Ectodermal cell (in vitro differentiated cells): ENCODE measurements at regions not wholly inside any gene's neighbourhood (a gene's known extent, or its start where the extent isn't known, plus 50 kb on each side); places are given as distances from the start of the nearest gene placed in this dataset.

Experiments used
- H3K27ac ChIP-seq: 2 replicates; pipeline ENCODE4 v1.7.0; 2013; ENCODE audit warnings: mild to moderate bottlenecking, low read depth, low read length; ENCODE audit not compliant: insufficient read depth, poor library complexity, severe bottlenecking
- H3K27me3 ChIP-seq: 2 replicates; pipeline ENCODE4 v1.7.0; 2013; ENCODE audit warnings: mild to moderate bottlenecking, low read length; ENCODE audit not compliant: insufficient read depth, control insufficient read depth, poor library complexity, severe bottlenecking
- H3K36me3 ChIP-seq: one replicate; pipeline ENCODE4 v1.7.0; 2013; ENCODE audit warnings: low read length; ENCODE audit not compliant: control insufficient read depth, insufficient read depth
- H3K4me1 ChIP-seq: one replicate; pipeline ENCODE4 v1.7.0; 2013; ENCODE audit warnings: low read length; ENCODE audit not compliant: control insufficient read depth, insufficient read depth
- H3K4me3 ChIP-seq: 2 replicates; pipeline ENCODE4 v1.7.0; 2013; ENCODE audit warnings: low read depth, low read length, control low read depth; ENCODE audit not compliant: insufficient read depth
- H3K9me3 ChIP-seq: 2 replicates; pipeline ENCODE4 v1.7.0; 2013; ENCODE audit warnings: mild to moderate bottlenecking, low read length, moderate library complexity; ENCODE audit not compliant: control insufficient read depth
- WGBS, 2 experiments: methylation state at CpG; one replicate each; pipeline ENCODE4 v1.1.7; 2013; ENCODE audit warnings: missing lambda C conversion rate in 2 of 2; 5-methylcytosine and 5-hydroxymethylcytosine counted together

GRCh38 chr1:200354243-200354642 is 55.6 kb downstream of the ZNF281 start:
- Histone ChIP-seq H3K36me3 (no peaks in the 10 kb centered on the region), H3K4me3 (no peak overlapping the region), H3K4me1 (no peaks in the 10 kb centered on the region), H3K27me3 (no peaks in the 10 kb centered on the region), H3K27ac (no peak overlapping the region), H3K9me3 (no peaks in the 10 kb centered on the region)
- WGBS, 2 experiments, result 70 to 100% methylated on average over 1 of the region's 2 CpGs

GRCh38 chr1:200353232-200353631 is 56.6 kb downstream of the ZNF281 start:
- Histone ChIP-seq H3K4me3 (no peak overlapping the region), H3K36me3 (no peaks in the 10 kb centered on the region), H3K27ac (no peak overlapping the region), H3K4me1 (no peaks in the 10 kb centered on the region), H3K27me3 (no peaks in the 10 kb centered on the region), H3K9me3 (no peaks in the 10 kb centered on the region)
- 89 to 90% methylated on average over 1 of the region's 1 CpG for WGBS, 2 experiments

- WGBS, 2 experiments, result 79 to 89% methylated on average over 4 of the region's 4 CpGs
- H3K9me3 ChIP-seq, result no peaks in the 10 kb centered on the region
- H3K36me3 ChIP-seq, result no peaks in the 10 kb centered on the region
- H3K4me3 ChIP-seq, result no peak overlapping the region
- H3K27me3 ChIP-seq, result no peaks in the 10 kb centered on the region
- H3K4me1 ChIP-seq, result no peaks in the 10 kb centered on the region
- no peak overlapping the region for H3K27ac ChIP-seq
Measured at GRCh38 chr1:200351826-200352549, 57.8 kb downstream of the ZNF281 start.

- H3K27me3 ChIP-seq, result no peaks in the 10 kb centered on the region
- WGBS, 2 experiments, result 89 to 91% methylated on average over 4 of the region's 4 CpGs
- no peak overlapping the region for H3K4me3 ChIP-seq
- no peak overlapping the region for H3K27ac ChIP-seq
- H3K36me3 ChIP-seq, result no peaks in the 10 kb centered on the region
- H3K9me3 ChIP-seq, result no peaks in the 10 kb centered on the region
- no peaks in the 10 kb centered on the region for H3K4me1 ChIP-seq
Measured at GRCh38 chr1:200351425-200351824, 58.4 kb downstream of the ZNF281 start.

GRCh38 chr1:200346700-200347099 is 63.1 kb downstream of the ZNF281 start:
- WGBS, 2 experiments, result 95 to 98% methylated on average over 8 of the region's 9 CpGs
- no peaks in the 10 kb centered on the region for H3K4me1 ChIP-seq
- no peaks in the 10 kb centered on the region for H3K36me3 ChIP-seq
- no peak overlapping the region for H3K27ac ChIP-seq
- H3K27me3 ChIP-seq, result no peaks in the 10 kb centered on the region
- H3K4me3 ChIP-seq, result no peak overlapping the region
- no peaks in the 10 kb centered on the region for H3K9me3 ChIP-seq

- 84 to 92% methylated on average over 3 to 4 of the region's 4 CpGs for WGBS, 2 experiments
- Histone ChIP-seq H3K27me3 (no peaks in the 10 kb centered on the region), H3K27ac (no peak overlapping the region), H3K4me3 (no peak overlapping the region), H3K36me3 (no peaks in the 10 kb centered on the region), H3K9me3 (no peaks in the 10 kb centered on the region), H3K4me1 (no peaks in the 10 kb centered on the region)
Measured at GRCh38 chr1:200345520-200345919, 64.3 kb downstream of the ZNF281 start.

GRCh38 chr1:200343874-200344273 is 66.0 kb downstream of the ZNF281 start:
- Histone ChIP-seq H3K9me3 (no peaks in the 10 kb centered on the region), H3K27ac (no peak overlapping the region), H3K4me3 (no peak overlapping the region), H3K36me3 (no peaks in the 10 kb centered on the region), H3K27me3 (no peaks in the 10 kb centered on the region), H3K4me1 (no peaks in the 10 kb centered on the region)
- WGBS, 2 experiments, result 91 to 100% methylated on average over 2 of the region's 2 CpGs

- H3K4me1 ChIP-seq, result no peaks in the 10 kb centered on the region
- H3K36me3 ChIP-seq, result no peaks in the 10 kb centered on the region
- H3K27ac ChIP-seq, result no peak overlapping the region
- 87 to 96% methylated on average over 5 of the region's 5 CpGs for WGBS, 2 experiments
- H3K27me3 ChIP-seq, result no peaks in the 10 kb centered on the region
- H3K9me3 ChIP-seq, result no peaks in the 10 kb centered on the region
- H3K4me3 ChIP-seq, result no peak overlapping the region
Measured at GRCh38 chr1:200342511-200343311, 67.1 kb downstream of the ZNF281 start.

GRCh38 chr1:200338451-200338850 is 71.4 kb downstream of the ZNF281 start:
- H3K27me3 ChIP-seq, result no peaks in the 10 kb centered on the region
- no peak overlapping the region for H3K4me3 ChIP-seq
- H3K9me3 ChIP-seq, result no peaks in the 10 kb centered on the region
- H3K27ac ChIP-seq, result no peak overlapping the region
- no peaks in the 10 kb centered on the region for H3K4me1 ChIP-seq
- WGBS, 2 experiments, result 88 to 89% methylated on average over 2 of the region's 2 CpGs
- H3K36me3 ChIP-seq, result no peaks in the 10 kb centered on the region

- no peaks in the 10 kb centered on the region for H3K4me1 ChIP-seq
- 91 to 94% methylated on average over 3 of the region's 3 CpGs for WGBS, 2 experiments
- H3K4me3 ChIP-seq, result no peak overlapping the region
- no peak overlapping the region for H3K27ac ChIP-seq
- H3K36me3 ChIP-seq, result no peaks in the 10 kb centered on the region
- no peaks in the 10 kb centered on the region for H3K27me3 ChIP-seq
- H3K9me3 ChIP-seq, result no peaks in the 10 kb centered on the region
Measured at GRCh38 chr1:200337831-200338230, 72.0 kb downstream of the ZNF281 start.
